Common myeloid progenitor, CD34-positive (primary cell): ENCODE measurements at regions not wholly inside any gene's neighbourhood (a gene's known extent, or its start where the extent isn't known, plus 50 kb on each side); places are given as distances from the start of the nearest gene placed in this dataset.

Source experiments
- CTCF ChIA-PET: fragments of 350-600 bp; sonication (Branson Sonifier 250); formaldehyde crosslinking; loops from one replicate; lab custom pipeline; 2021; ENCODE audit warnings: antibody characterized with exemption; lab: Charles Lee
- POLR2A ChIA-PET: fragments of 350-600 bp; sonication (Branson Sonifier 250); formaldehyde crosslinking; loops from one replicate; lab custom pipeline; 2021; ENCODE audit warnings: antibody characterized with exemption; lab: Charles Lee
- DNase-seq, 3 donors: peaks; one replicate each; pipeline versions ENCODE4 v3.0.0 to v3.0.0-alpha.2; 2013
- H3K27ac ChIP-seq, 2 experiments: 1 replicate in 1 of 2; 2 replicates in 1 of 2; pipeline ENCODE4 v1.7.0; 2013; ENCODE audit warnings: inconsistent platforms in 2 of 2, low read length in 2 of 2, mild to moderate bottlenecking in 2 of 2, low read depth in 1 of 2, moderate library complexity in 1 of 2; ENCODE audit not compliant: severe bottlenecking in 2 of 2, insufficient read depth in 1 of 2, poor library complexity in 1 of 2
- H3K27me3 ChIP-seq, 5 experiments: replicated peaks in 2 of 5; 1 replicate in 3 of 5; 2 replicates in 2 of 5; pipeline versions ENCODE4 v1.6.1 to v1.7.0; 2013; ENCODE audit warnings: low read length in 4 of 5, mild to moderate bottlenecking in 2 of 5, moderate library complexity in 2 of 5, inconsistent platforms in 1 of 5; ENCODE audit not compliant: insufficient read depth in 5 of 5, control insufficient read depth in 4 of 5
- H3K36me3 ChIP-seq, 4 experiments: 1 replicate in 2 of 4; 2 replicates in 2 of 4; pipeline versions ENCODE4 v1.6.1 to v1.7.0; 2013; ENCODE audit warnings: low read length in 3 of 4, control low read depth in 1 of 4, mild to moderate bottlenecking in 1 of 4; ENCODE audit not compliant: control insufficient read depth in 4 of 4, insufficient read depth in 4 of 4
- H3K4me1 ChIP-seq, 4 experiments: 1 replicate in 3 of 4; 2 replicates in 1 of 4; pipeline versions ENCODE4 v1.6.1 to v1.7.1; 2013; ENCODE audit warnings: low read length in 3 of 4, mild to moderate bottlenecking in 3 of 4, control low read depth in 1 of 4, inconsistent platforms in 1 of 4, moderate library complexity in 1 of 4; ENCODE audit not compliant: control insufficient read depth in 4 of 4, insufficient read depth in 4 of 4; ENCODE audit errors: control extremely low read depth in 1 of 4
- H3K4me3 ChIP-seq, 7 experiments: 1 replicate in 4 of 7; 2 replicates in 3 of 7; pipeline versions ENCODE4 v1.5.1 to v1.7.0; 2013; ENCODE audit warnings: mild to moderate bottlenecking in 7 of 7, low read length in 6 of 7, moderate library complexity in 6 of 7, inconsistent platforms in 2 of 7, low read depth in 2 of 7, control low read depth in 1 of 7; ENCODE audit not compliant: insufficient read depth in 4 of 7, control insufficient read depth in 1 of 7; ENCODE audit errors: extremely low read depth in 1 of 7
- H3K9me3 ChIP-seq, 5 experiments: 1 replicate in 4 of 5; 2 replicates in 1 of 5; pipeline versions ENCODE4 v1.6.1 to v1.7.1; 2013; ENCODE audit warnings: low read length in 4 of 5, mild to moderate bottlenecking in 2 of 5, inconsistent platforms in 1 of 5, low read depth in 1 of 5, moderate library complexity in 1 of 5; ENCODE audit not compliant: control insufficient read depth in 4 of 5, insufficient read depth in 2 of 5; ENCODE audit errors: control extremely low read depth in 1 of 5
- WGBS: methylation state at CpG from one replicate; pipeline ENCODE4 v1.1.5; 2013; ENCODE audit not compliant: insufficient coverage; 5-methylcytosine and 5-hydroxymethylcytosine counted together

DNA sequence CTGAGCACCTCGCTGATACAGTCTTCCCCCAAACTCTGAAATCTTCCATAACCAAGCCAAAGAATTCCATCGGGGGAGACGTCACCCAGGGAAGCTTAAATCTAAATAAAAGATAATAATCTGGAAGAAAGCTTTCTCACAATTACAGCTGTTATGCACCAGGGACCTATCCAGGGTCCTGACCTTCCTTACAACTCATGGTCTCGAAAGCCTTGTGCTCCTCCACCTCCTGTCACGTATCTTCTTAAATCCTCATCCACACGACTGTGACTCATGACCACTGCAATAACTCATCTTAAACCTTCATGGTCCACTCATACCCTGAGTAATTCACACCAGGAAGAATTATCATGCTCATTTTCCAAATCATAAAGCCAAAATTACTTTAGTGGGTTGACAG, 166.8 kb upstream of the FRG1 start:
- Histone ChIP-seq H3K4me1 (no peaks in the 10 kb centered on the region), H3K4me3 (no peak overlapping the region), H3K27me3 (no peaks in the 10 kb centered on the region), H3K36me3 (no peaks in the 10 kb centered on the region), H3K9me3 (no peaks in the 10 kb centered on the region), H3K27ac (no peak overlapping the region)
- DNase-seq, result peak in 1 of 3 donors; percentile 5
- WGBS, result 82% methylated on average over 3 of the region's 6 CpGs
- ChIA-PET CTCF (no interaction called here), POLR2A (no interaction called here)

DNA sequence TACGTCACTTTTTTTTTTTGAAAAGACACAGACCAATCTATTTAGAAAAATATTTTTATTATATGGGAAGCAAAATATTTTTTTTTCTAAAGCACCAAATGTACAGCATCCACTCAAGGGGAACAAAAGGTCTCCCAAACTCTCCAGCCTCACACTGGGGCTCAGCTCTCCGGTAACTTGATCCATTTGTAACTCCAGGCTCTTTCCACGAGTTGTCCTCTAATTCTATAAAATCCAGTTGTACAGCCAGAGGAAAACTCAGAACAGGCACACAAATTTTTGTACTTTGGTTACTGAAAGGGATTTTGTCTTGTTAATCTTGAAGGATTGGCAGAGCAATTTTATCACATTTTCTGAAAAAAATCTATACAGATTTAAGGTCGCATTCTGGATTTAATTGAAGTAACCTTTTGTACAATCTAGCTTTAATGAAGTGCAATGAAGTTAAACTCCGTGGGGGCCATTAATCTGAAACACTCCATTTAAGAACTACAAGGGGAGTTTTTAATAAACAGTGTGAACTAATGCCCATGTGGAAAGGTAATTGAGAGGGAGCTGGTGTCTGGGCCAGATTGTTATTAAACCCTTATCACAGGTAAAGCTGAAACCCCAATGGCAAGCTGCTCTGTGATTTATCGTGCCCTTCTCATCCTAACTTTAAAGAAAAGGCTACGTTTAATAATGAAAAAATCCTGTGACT, 161.2 kb upstream of the FRG1 start:
- ChIA-PET CTCF (no interaction called here), POLR2A (no interaction called here)
- H3K4me3 ChIP-seq, result no peak overlapping the region
- H3K4me1 ChIP-seq, result no peaks in the 10 kb centered on the region
- DNase-seq, result no peak
- 90% methylated on average over 2 of the region's 7 CpGs for WGBS
- no peaks in the 10 kb centered on the region for H3K36me3 ChIP-seq
- H3K27ac ChIP-seq, result no peak overlapping the region
- H3K27me3 ChIP-seq, result no peaks in the 10 kb centered on the region
- H3K9me3 ChIP-seq, result peaks cover 4 to 8% (median 5%) of the 10 kb centered on the region in 5 experiments

DNA sequence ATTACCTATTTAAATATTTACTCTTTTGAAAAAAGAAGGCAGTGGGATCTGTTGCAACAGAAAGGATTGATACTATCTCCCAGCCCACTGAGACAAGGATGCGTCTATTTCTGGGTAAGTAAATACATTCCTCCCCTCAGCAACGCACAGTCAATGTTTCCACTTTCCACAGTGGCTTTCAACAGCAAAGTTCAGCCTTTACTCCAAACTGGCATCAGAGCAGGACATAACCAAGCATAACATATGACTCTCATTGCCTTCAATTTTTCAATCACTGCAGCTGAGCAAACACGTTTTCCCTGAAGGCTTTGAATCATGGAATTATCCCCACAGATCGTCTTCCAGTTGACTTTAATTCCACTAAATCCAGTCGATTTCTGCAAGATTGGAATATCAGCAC, 160.3 kb upstream of the FRG1 start:
- H3K27me3 ChIP-seq, result no peaks in the 10 kb centered on the region

GRCh38 chr4:189784651-189785050, 156.0 kb upstream of the FRG1 start:
- DNase-seq, result no peak
- no peaks in the 10 kb centered on the region for H3K27me3 ChIP-seq
- H3K9me3 ChIP-seq, result peaks cover 4 to 8% (median 5%) of the 10 kb centered on the region in 5 experiments
- H3K4me3 ChIP-seq, result no peak overlapping the region
- ChIA-PET CTCF (interaction anchor here (1.0 kb wide), 1 partner anchor 9 kb away, joined by 3 read pairs; no protein-coding TSS in a partner anchor), POLR2A (no interaction called here)
- H3K4me1 ChIP-seq, result peaks cover 0 to 4% (median 1%) of the 10 kb centered on the region in 4 experiments
- no peak overlapping the region for H3K27ac ChIP-seq
- H3K36me3 ChIP-seq, result no peaks in the 10 kb centered on the region

More for the DNA sequence above, 160.3 kb upstream of the FRG1 start:
- Histone ChIP-seq H3K27ac (no peak overlapping the region), H3K4me1 (peaks cover 0 to 4% (median 1%) of the 10 kb centered on the region in 4 experiments), H3K36me3 (no peaks in the 10 kb centered on the region), H3K9me3 (peaks cover 4 to 8% (median 5%) of the 10 kb centered on the region in 5 experiments), H3K4me3 (no peak overlapping the region)
- WGBS, result 92% methylated on average over 5 of the region's 5 CpGs
- ChIA-PET CTCF (interaction anchor here (1.2 kb wide), 1 partner anchor 12 kb away, joined by 5 read pairs; no protein-coding TSS in a partner anchor), POLR2A (no interaction called here)
- no peak for DNase-seq

GRCh38 chr4:189785257-189785656, 155.4 kb upstream of the FRG1 start:
- H3K4me3 ChIP-seq, result peak overlapping the region in 2 of 7 experiments; percentile 15 to 57
- peaks cover 4 to 8% (median 5%) of the 10 kb centered on the region in 5 experiments for H3K9me3 ChIP-seq
- no peaks in the 10 kb centered on the region for H3K36me3 ChIP-seq
- peaks cover 0 to 4% (median 1%) of the 10 kb centered on the region in 4 experiments for H3K4me1 ChIP-seq
- DNase-seq, result peak in 2 of 3 donors; percentile 34 to 50
- no peak overlapping the region for H3K27ac ChIP-seq
- H3K27me3 ChIP-seq, result no peaks in the 10 kb centered on the region
- ChIA-PET POLR2A (no interaction called here), CTCF (interaction anchor here (1.0 kb wide), 1 partner anchor 16 kb away, joined by 3 read pairs; no protein-coding TSS in a partner anchor)
- WGBS, result 49% methylated on average over 5 of the region's 5 CpGs

- Histone ChIP-seq H3K4me1 (peaks cover 0 to 4% (median 1%) of the 10 kb centered on the region in 4 experiments), H3K27me3 (no peaks in the 10 kb centered on the region), H3K27ac (no peak overlapping the region), H3K36me3 (no peaks in the 10 kb centered on the region), H3K4me3 (no peak overlapping the region), H3K9me3 (peaks cover 4 to 8% (median 5%) of the 10 kb centered on the region in 5 experiments)
- no peak for DNase-seq
- 62% methylated on average over 4 of the region's 5 CpGs for WGBS
- POLR2A ChIA-PET, result no interaction called here
- CTCF ChIA-PET, result no interaction called here
Observed at GRCh38 chr4:189786447-189786846, 154.2 kb upstream of the FRG1 start.

- no peak for DNase-seq
- ChIA-PET POLR2A (no interaction called here), CTCF (no interaction called here)
- Histone ChIP-seq H3K9me3 (peaks cover 0 to 4% (median 0%) of the 10 kb centered on the region in 5 experiments), H3K27ac (no peak overlapping the region), H3K27me3 (no peaks in the 10 kb centered on the region), H3K36me3 (no peaks in the 10 kb centered on the region), H3K4me1 (peaks cover 0 to 4% (median 1%) of the 10 kb centered on the region in 4 experiments), H3K4me3 (no peak overlapping the region)
- WGBS, result 90% methylated on average over 18 of the region's 19 CpGs
Observed at GRCh38 chr4:189787216-189788031, 153.2 kb upstream of the FRG1 start.
